HG02852 (cell line): ENCODE measurements at regions not wholly inside any gene's neighbourhood (a gene's known extent, or its start where the extent isn't known, plus 50 kb on each side); places are given as distances from the start of the nearest gene placed in this dataset.

Experiments used
- ATAC-seq: cut with Tn5 transposase; IDR thresholded peaks from one replicate; pipeline ENCODE4 v1.9.1; 2021; ENCODE audit warnings: mild to moderate bottlenecking, moderate library complexity; ENCODE audit not compliant: unreplicated experiment

DNA sequence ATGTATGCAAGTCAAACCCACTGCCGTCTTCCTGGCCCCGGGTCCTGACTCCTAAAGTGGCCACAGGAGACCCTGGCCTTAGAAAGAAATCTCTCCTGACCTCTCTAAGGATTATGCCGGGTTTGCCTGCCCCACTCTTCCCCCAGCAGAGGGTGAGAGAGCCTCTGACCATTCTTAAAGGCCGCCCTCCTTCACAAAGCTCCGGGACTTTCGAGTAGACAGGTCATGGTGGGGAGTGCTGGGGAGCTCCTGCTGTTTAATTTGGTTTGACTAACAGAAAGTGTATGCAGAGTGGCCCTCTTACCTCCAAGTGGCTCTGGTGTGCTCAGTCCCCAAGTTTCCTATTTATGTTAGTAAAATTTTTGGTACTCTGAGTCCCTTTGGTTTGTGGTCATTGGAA lies 111.8 kb downstream of the LRRC70 start:
- peak; percentile 21 for ATAC-seq

DNA sequence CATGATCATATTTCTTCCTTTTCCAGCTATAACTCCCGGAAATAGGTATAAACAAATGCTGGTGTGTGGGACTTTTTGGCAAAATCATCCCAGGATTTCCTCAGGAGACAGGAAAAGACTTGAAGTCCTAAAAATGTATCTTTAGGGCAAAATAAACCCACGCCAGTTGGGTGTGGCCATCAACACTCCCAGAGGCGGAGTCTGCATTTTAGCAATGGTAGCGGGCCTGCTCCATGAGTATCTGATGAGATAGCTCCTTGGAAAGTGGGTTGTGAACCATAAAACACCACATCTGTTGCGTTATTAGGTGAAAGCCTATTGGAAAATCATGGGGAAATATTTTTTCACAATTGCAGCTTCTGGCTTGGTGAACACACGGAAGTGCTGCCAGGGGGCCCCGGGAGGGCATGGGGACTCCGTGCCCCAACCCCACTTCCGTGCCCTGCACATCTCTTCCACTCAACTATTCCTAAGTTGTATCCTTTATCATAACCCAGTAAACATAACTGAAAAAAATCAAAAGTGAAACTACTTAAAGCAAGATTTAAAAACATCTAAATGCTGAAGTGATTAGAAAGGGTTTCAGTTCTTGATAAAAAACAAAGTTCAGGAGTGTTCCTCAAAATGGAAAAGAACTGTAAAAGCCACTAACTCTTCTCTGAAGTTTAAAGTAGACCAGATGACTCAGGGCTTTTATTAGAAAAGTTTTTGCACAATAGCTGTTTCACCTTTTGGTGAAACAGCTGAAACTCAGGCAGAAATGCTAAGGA lies 111.2 kb downstream of the LRRC70 start:
- ATAC-seq = peak; percentile 45

DNA sequence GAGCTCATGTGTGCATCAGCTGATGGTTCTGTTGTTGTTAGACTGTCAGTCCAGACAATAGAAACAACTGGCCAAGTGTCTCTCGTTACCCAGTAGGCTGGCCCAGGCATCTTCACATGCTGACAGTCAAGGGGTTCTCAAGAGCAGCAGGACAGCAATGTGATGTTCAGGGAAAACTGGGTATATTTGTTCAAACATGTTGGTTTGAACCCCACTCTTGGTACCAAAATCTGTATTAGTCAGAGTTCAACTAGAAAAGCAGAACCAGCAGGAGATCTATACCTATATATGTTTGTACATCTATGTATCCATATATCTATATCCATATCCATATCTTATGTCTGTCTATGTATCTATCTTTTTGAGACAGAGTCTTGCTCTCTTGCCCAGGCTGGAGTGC lies 108.1 kb downstream of the LRRC70 start:
- no peak for ATAC-seq

DNA sequence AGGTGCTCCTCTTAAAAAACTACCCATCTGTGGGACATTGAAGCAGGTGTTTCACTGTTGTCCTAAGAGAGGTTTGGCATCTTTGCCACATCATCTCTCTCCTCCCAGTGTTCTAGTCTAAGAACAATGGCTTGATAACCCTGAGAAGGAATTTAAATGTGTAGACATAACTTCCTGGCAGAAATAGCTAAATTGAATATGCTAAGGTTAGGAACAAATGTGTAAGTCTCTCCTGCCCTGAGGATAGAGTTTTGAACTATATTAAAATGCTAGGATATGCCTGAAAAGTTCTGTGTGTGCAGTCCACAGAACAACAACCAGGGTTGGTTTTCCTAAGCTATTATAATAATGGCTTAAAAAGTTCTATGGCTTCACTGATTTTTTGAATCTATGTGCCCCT lies 106.6 kb downstream of the LRRC70 start:
- ATAC-seq = no peak

DNA sequence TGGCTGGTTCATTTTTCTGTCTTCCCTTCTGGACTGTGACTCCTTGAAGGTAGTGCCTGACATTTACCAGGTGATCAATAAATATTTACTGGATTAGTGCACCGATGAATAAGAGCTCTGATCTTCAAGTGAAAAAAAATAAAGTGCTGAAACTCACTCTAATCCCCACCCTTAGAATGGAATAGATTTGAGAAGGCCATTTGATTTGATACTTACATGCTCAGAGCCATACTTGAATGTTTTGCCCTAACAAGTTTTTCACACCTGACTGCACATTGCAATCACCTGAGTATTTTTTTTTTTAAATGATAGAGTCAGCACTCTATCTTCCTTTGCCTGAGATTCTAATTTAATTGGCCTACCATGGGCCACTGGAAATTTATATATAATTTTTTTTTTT lies 105.7 kb downstream of the LRRC70 start:
- ATAC-seq = no peak

DNA sequence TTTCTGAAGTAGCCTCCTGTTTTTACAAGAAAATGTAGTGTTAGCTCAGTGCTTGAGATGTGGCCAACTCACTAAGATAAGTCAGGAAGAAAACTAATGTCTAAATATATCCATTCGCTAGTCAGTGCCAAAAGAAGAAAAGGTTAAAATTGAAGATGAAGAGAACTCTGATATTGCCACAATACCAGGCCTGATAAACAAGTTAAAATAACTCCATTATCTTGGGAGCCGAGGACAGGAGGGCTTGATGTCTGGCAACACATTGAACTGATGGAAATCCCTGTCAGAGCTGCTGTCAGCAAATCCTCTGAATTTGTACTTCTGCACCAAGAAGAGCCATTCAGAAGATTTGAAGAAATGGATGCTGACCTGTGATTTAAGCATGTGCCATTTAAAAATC lies 103.4 kb downstream of the LRRC70 start:
- no peak for ATAC-seq

DNA sequence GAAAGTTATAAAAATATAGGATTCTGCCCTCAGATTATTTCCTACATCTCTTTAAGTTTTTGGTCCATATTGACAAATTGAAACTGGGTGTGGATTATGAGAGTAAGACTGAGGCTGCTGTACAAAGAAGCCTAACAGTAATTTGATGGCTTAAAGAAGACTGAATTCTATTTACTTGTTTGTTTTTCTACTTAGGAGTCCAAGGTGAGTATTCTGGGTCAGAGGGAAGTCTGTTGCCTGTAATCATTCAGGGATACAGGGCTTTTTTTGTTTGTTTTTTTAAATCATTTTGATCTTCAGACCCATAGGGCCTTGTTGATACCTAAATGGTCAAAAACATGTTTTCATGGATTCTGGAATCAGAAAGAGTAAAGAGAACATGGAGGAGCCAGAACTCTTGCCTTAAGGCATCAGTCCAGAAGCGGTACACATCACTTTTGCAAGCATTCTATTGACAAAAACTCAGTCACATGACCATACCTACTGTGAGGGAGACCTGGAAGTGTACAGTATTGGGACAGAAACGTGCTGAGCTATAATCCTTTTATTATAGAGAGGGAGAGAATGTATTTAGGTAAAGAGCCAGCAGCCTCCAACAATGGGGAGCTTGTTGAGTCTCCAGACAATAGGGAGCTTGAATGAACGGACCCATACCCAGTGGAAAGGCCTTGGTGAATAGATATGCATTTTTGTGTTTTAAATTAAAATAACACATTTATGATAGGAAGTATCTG lies 102.7 kb downstream of the LRRC70 start:
- no peak for ATAC-seq

DNA sequence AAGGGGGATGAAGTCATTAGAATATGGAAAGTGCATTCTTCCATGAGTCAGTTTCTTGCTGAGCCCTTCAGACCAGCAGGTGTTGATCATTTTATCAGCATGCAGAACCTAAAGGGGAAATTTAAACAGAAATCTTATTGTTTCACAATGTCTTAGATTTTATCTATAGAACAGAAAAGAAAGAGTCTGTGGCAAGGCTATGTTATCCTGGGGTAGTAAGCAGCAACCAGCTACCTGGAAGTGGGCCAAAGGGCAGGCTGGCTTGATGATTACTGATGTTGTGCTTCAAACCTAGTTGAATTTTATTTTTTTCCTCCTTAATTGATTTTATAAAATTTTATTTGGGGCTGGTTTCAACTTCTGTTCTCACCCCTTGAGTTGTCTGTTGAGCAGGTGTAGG lies 101.5 kb downstream of the LRRC70 start:
- no peak for ATAC-seq
